ENCODE measurements at regions not wholly inside any gene's neighbourhood (a gene's known extent, or its start where the extent isn't known, plus 50 kb on each side); places are given as distances from the start of the nearest gene placed in this dataset.

- TF ChIP-seq ZBTB4 (CRISPR knock-in tag; IDR thresholded peaks at IDR 0.05) (no peak), EED (IDR thresholded peaks at IDR 0.05; ENCODE audit: low read depth) (no peak), RAD51 (IDR thresholded peaks at IDR 0.05) (no peak), CEBPZ (IDR thresholded peaks at IDR 0.05; ENCODE audit: low read depth, low read length) (no peak), KDM1A (IDR thresholded peaks at IDR 0.05; ENCODE audit: borderline replicate concordance) (no peak), STAT3 (IDR thresholded peaks at IDR 0.05; ENCODE audit: low read depth, low read length) (no peak), SKIL (IDR thresholded peaks at IDR 0.05; ENCODE audit: low read depth, poor library complexity, severe bottlenecking) (no peak)
Measured at GRCh38 chr6:71383901-71384489, 95.4 kb downstream of the OGFRL1 start (continued).
